ENCODE measurements at regions not wholly inside any gene's neighbourhood (a gene's known extent, or its start where the extent isn't known, plus 50 kb on each side); places are given as distances from the start of the nearest gene placed in this dataset.

DNA sequence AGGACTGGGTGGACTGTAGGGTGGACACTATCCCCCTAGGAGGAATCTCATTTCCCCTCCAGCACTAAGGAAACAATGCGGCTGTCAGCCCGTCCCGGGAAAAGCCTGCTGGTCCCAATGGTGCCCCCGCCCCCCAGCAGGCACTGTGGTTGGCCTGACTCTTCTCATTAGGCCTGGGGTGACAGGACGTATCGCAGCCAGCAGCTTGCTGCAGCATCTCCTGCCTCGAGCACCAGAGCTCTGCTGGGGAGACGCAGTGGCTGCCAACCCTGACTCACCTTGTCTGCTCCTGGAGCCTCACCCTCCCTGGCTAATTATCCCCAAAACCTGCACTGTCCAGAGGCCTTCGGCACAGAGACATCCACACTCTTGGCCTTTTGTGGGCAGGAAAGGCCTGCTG is 115.1 kb upstream of the GJB5 start:
- TF ChIP-seq, protein P1, sequence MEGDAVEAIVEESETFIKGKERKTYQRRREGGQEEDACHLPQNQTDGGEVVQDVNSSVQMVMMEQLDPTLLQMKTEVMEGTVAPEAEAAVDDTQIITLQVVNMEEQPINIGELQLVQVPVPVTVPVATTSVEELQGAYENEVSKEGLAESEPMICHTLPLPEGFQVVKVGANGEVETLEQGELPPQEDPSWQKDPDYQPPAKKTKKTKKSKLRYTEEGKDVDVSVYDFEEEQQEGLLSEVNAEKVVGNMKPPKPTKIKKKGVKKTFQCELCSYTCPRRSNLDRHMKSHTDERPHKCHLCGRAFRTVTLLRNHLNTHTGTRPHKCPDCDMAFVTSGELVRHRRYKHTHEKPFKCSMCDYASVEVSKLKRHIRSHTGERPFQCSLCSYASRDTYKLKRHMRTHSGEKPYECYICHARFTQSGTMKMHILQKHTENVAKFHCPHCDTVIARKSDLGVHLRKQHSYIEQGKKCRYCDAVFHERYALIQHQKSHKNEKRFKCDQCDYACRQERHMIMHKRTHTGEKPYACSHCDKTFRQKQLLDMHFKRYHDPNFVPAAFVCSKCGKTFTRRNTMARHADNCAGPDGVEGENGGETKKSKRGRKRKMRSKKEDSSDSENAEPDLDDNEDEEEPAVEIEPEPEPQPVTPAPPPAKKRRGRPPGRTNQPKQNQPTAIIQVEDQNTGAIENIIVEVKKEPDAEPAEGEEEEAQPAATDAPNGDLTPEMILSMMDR (IDR thresholded peaks at IDR 0.05; ENCODE audit: poor library complexity) = no peak
- no peak for TF ChIP-seq EZH2 (IDR thresholded peaks at IDR 0.05; ENCODE audit: borderline replicate concordance)

Data from hepatocyte (in vitro differentiated cells).